PFSK-1 (cell line): ENCODE measurements at regions not wholly inside any gene's neighbourhood (a gene's known extent, or its start where the extent isn't known, plus 50 kb on each side); places are given as distances from the start of the nearest gene placed in this dataset.

ENCODE experiments used
- FOXP2 ChIP-seq: optimal IDR thresholded peaks from 2 replicates; pipeline ENCODE3; 2011; ENCODE audit warnings: borderline replicate concordance, control low read depth, inconsistent platforms; ENCODE audit not compliant: insufficient read depth; ENCODE audit errors: extremely low read length, extremely low read depth
- POLR2AphosphoS5 ChIP-seq: IDR thresholded peaks from 2 replicates; pipeline ENCODE4 v1.6.1; 2012; ENCODE audit warnings: low read depth, mild to moderate bottlenecking, control low read depth, low read length, moderate library complexity
- REST ChIP-seq, 2 experiments: IDR thresholded peaks; 2 replicates each; pipeline versions ENCODE4 v1.6.1 to v1.8.0; 2011 to 2012; ENCODE audit warnings: low read depth in 2 of 2, low read length in 2 of 2, control low read depth in 1 of 2, inconsistent platforms in 1 of 2, mild to moderate bottlenecking in 1 of 2, moderate library complexity in 1 of 2; ENCODE audit not compliant: insufficient read depth in 1 of 2
- SIN3A ChIP-seq: IDR thresholded peaks from 2 replicates; pipeline ENCODE4 v1.6.1; 2012; ENCODE audit warnings: mild to moderate bottlenecking, low read length, moderate library complexity, borderline replicate concordance; ENCODE audit not compliant: insufficient read depth
- TAF1 ChIP-seq: IDR thresholded peaks from 2 replicates; pipeline ENCODE4 v1.6.1; 2012; ENCODE audit warnings: low read length, control low read depth, borderline replicate concordance; ENCODE audit not compliant: insufficient read depth

- TF ChIP-seq FOXP2 (no peak), SIN3A (no peak), REST (IDR thresholded peaks at IDR 0.05; ENCODE audit: insufficient read depth in 1 of 2, low read depth in 2 of 2, low read length in 2 of 2) (no peak), POLR2AphosphoS5 (no peak), TAF1 (no peak)
Observed at GRCh38 chrX:45261005-45261404, 60.3 kb upstream of the DIPK2B start.

DNA sequence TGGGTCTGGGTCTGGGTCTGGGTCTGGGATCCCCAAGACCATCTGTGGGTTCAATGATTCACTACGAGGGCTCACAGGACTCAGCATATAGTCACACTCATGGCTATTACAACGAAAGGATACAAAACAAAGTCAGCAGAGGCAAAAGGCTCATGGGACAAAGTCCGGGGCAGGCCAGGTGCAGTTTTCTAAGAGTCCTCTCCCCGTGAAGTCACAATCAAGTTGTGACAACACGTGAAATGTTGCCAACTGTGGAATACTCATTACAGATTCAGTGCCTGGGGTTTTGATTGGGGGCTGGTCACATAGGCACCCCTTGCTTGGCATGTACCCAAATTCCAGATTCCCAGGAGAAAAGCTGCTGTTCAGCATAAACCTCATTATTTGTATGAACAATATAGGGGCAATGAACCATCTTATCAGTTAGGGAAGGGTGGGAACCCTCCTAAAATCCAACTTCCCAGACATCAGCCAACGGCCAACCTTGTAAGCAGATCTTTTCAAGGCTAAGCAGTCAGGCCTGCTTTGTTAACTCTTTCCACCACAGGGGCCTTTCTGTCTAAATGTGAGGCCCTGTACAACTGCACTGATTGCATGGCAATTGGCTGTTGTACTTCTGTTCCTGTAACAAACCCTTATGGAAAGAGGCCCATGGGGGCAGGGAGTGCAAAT, 58.2 kb upstream of the DIPK2B start:
- TF ChIP-seq POLR2AphosphoS5 (no peak), FOXP2 (no peak), SIN3A (no peak), TAF1 (no peak), REST (IDR thresholded peaks at IDR 0.05; ENCODE audit: insufficient read depth in 1 of 2, low read depth in 2 of 2, low read length in 2 of 2) (no peak)
